CD4-positive, alpha-beta T cell treated with Interleukin-15 for 4 hours (primary cell): ENCODE measurements at regions not wholly inside any gene's neighbourhood (a gene's known extent, or its start where the extent isn't known, plus 50 kb on each side); places are given as distances from the start of the nearest gene placed in this dataset.

Experiments used
- DNase-seq: peaks from one replicate; pipeline ENCODE4 v3.0.0-alpha.2; 2020; ENCODE audit warnings: low spot score

GRCh38 chr4:83171436-83172039, 57.0 kb upstream of the PLAC8 start:
- DNase-seq, result no peak

GRCh38 chr4:83170952-83171399, 56.4 kb upstream of the PLAC8 start:
- DNase-seq, result no peak
